ENCODE measurements at regions not wholly inside any gene's neighbourhood (a gene's known extent, or its start where the extent isn't known, plus 50 kb on each side); places are given as distances from the start of the nearest gene placed in this dataset.

DNA sequence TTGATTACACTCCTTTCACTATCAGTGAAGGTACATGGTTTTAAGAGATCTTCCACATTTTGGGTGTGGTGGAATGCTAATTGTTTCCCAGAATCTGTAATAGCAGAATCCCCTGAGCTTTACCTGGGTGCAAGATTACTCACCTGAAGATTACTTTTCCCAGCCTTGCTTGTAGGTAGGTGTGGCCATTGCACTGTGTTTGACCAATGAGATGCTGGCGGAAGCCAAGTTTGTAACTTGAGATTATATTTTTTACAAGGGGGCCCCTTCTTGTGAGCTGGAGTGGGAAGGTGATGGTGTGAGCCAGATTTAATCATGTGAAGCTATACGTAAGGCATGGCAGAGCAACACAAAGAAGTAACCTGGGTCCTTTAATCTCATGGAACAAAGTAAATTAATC lies 294.3 kb downstream of the TOX3 start:
- no peak overlapping the region for H3K4me3 ChIP-seq (replicated peaks; ENCODE audit: insufficient read depth, low read length)
- no peaks in the 10 kb centered on the region for H3K27me3 ChIP-seq (ENCODE audit: insufficient read depth, poor library complexity, severe bottlenecking)
- TF ChIP-seq CTCF (IDR thresholded peaks at IDR 0.05; ENCODE audit: insufficient read depth, low read length) (no peak), POLR2AphosphoS5 (IDR thresholded peaks at IDR 0.05; ENCODE audit: low read depth) (no peak), GABPA (IDR thresholded peaks at IDR 0.05; ENCODE audit: low read depth) (no peak), SPI1 (IDR thresholded peaks at IDR 0.05; ENCODE audit: borderline replicate concordance, low read depth) (no peak)
- TF ChIP-seq, protein P1, sequence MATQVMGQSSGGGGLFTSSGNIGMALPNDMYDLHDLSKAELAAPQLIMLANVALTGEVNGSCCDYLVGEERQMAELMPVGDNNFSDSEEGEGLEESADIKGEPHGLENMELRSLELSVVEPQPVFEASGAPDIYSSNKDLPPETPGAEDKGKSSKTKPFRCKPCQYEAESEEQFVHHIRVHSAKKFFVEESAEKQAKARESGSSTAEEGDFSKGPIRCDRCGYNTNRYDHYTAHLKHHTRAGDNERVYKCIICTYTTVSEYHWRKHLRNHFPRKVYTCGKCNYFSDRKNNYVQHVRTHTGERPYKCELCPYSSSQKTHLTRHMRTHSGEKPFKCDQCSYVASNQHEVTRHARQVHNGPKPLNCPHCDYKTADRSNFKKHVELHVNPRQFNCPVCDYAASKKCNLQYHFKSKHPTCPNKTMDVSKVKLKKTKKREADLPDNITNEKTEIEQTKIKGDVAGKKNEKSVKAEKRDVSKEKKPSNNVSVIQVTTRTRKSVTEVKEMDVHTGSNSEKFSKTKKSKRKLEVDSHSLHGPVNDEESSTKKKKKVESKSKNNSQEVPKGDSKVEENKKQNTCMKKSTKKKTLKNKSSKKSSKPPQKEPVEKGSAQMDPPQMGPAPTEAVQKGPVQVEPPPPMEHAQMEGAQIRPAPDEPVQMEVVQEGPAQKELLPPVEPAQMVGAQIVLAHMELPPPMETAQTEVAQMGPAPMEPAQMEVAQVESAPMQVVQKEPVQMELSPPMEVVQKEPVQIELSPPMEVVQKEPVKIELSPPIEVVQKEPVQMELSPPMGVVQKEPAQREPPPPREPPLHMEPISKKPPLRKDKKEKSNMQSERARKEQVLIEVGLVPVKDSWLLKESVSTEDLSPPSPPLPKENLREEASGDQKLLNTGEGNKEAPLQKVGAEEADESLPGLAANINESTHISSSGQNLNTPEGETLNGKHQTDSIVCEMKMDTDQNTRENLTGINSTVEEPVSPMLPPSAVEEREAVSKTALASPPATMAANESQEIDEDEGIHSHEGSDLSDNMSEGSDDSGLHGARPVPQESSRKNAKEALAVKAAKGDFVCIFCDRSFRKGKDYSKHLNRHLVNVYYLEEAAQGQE (IDR thresholded peaks at IDR 0.05; ENCODE audit: insufficient replicate concordance, low read depth): no peak
- no peak overlapping the region for H3K27ac ChIP-seq (replicated peaks)
- no peak for DNase-seq (ENCODE audit: low read depth in 1 of 2, low spot score in 1 of 2)

DNA sequence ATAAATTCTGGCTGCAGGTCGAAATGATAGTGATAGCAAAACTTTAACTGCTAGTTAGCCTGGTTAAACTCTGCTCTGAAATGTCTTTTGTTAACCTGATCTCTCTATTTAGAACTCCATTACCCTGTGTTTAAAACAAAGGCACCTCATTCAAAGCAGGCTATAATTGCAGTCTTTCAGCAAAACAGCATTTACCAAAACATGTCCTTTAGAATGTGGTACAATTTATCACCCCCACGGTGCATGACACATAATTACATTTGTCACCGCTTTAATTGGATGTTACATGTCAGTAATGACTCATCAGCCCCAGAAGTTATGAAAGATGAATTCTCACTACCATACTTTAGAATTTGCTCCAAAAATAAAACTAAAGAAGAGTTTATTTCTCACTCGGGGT lies 295.4 kb downstream of the TOX3 start:
- TF ChIP-seq GABPA (IDR thresholded peaks at IDR 0.05; ENCODE audit: low read depth) (no peak), POLR2AphosphoS5 (IDR thresholded peaks at IDR 0.05; ENCODE audit: low read depth) (no peak), CTCF (IDR thresholded peaks at IDR 0.05; ENCODE audit: insufficient read depth, low read length) (no peak), SPI1 (IDR thresholded peaks at IDR 0.05; ENCODE audit: borderline replicate concordance, low read depth) (no peak)
- TF ChIP-seq, protein P1 (IDR thresholded peaks at IDR 0.05; ENCODE audit: insufficient replicate concordance, low read depth): no peak
- Histone ChIP-seq H3K27ac (replicated peaks) (no peak overlapping the region), H3K4me3 (replicated peaks; ENCODE audit: insufficient read depth, low read length) (no peak overlapping the region), H3K27me3 (ENCODE audit: insufficient read depth, poor library complexity, severe bottlenecking) (no peaks in the 10 kb centered on the region)
- DNase-seq (ENCODE audit: low read depth in 1 of 2, low spot score in 1 of 2): no peak

GRCh38 chr16:52247737-52248136 lies 299.2 kb downstream of the TOX3 start:
- DNase-seq (ENCODE audit: low read depth in 1 of 2, low spot score in 1 of 2): no peak
- H3K27ac ChIP-seq (replicated peaks): no peak overlapping the region
- no peak overlapping the region for H3K4me3 ChIP-seq (replicated peaks; ENCODE audit: insufficient read depth, low read length)
- H3K27me3 ChIP-seq (ENCODE audit: insufficient read depth, poor library complexity, severe bottlenecking): no peaks in the 10 kb centered on the region
- TF ChIP-seq GABPA (IDR thresholded peaks at IDR 0.05; ENCODE audit: low read depth) (no peak), POLR2AphosphoS5 (IDR thresholded peaks at IDR 0.05; ENCODE audit: low read depth) (no peak), CTCF (IDR thresholded peaks at IDR 0.05; ENCODE audit: insufficient read depth, low read length) (no peak), SPI1 (IDR thresholded peaks at IDR 0.05; ENCODE audit: borderline replicate concordance, low read depth) (no peak)
- TF ChIP-seq, protein P1 (IDR thresholded peaks at IDR 0.05; ENCODE audit: insufficient replicate concordance, low read depth): no peak

All from HL-60 (cell line).